ENCODE measurements at regions not wholly inside any gene's neighbourhood (a gene's known extent, or its start where the extent isn't known, plus 50 kb on each side); places are given as distances from the start of the nearest gene placed in this dataset.

DNA sequence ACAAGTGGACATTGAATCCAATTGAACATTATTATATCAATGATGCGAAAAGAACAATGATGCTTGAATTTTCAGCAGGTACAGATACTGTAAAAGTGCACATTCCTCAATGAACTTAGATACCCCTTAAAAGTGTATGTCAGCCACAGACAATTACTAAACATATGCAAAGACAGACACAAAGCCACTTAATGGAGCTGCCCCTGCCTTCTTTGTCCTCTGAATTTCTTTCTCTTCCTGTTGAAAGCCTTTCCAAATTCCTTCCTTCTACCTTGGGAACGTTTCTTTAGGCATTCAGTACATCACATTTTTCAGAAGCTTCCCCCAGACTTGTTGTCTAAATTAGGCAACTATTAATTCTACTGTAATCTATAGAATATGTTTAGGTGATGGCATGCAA, 706.8 kb upstream of the MBL2 start:
- H3K27me3 ChIP-seq = no peaks in the 10 kb centered on the region
- H3K36me3 ChIP-seq = no peaks in the 10 kb centered on the region
- no peak overlapping the region for H3K27ac ChIP-seq
- no peaks in the 10 kb centered on the region for H3K9me3 ChIP-seq
- no peaks in the 10 kb centered on the region for H3K4me1 ChIP-seq (ENCODE audit: insufficient read depth)
- 54 to 60% (median 60%) methylated on average over 2 of the region's 2 CpGs for WGBS, 3 donors
- H3K4me3 ChIP-seq = no peak overlapping the region
- TF ChIP-seq, protein P1, sequence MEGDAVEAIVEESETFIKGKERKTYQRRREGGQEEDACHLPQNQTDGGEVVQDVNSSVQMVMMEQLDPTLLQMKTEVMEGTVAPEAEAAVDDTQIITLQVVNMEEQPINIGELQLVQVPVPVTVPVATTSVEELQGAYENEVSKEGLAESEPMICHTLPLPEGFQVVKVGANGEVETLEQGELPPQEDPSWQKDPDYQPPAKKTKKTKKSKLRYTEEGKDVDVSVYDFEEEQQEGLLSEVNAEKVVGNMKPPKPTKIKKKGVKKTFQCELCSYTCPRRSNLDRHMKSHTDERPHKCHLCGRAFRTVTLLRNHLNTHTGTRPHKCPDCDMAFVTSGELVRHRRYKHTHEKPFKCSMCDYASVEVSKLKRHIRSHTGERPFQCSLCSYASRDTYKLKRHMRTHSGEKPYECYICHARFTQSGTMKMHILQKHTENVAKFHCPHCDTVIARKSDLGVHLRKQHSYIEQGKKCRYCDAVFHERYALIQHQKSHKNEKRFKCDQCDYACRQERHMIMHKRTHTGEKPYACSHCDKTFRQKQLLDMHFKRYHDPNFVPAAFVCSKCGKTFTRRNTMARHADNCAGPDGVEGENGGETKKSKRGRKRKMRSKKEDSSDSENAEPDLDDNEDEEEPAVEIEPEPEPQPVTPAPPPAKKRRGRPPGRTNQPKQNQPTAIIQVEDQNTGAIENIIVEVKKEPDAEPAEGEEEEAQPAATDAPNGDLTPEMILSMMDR (IDR thresholded peaks at IDR 0.05) = no peak
- TF ChIP-seq EP300 (IDR thresholded peaks at IDR 0.05) = no peak
- no peak for TF ChIP-seq POLR2A (IDR thresholded peaks at IDR 0.05)
- intact Hi-C loops (cut with DNase I) = no loop called here
- no peak for DNase-seq

- TF ChIP-seq, protein P1 (IDR thresholded peaks at IDR 0.05) = no peak
- no peak for TF ChIP-seq EP300 (IDR thresholded peaks at IDR 0.05)
- no peak for TF ChIP-seq POLR2A (IDR thresholded peaks at IDR 0.05)
- no peak overlapping the region for H3K27ac ChIP-seq
- H3K27me3 ChIP-seq = no peaks in the 10 kb centered on the region
- 32 to 67% (median 56%) methylated on average over 1 of the region's 1 CpG for WGBS, 3 donors
- no peak for DNase-seq
- H3K4me3 ChIP-seq = no peak overlapping the region
- H3K36me3 ChIP-seq = no peaks in the 10 kb centered on the region
- no peaks in the 10 kb centered on the region for H3K9me3 ChIP-seq
- intact Hi-C loops (cut with DNase I) = no loop called here
- H3K4me1 ChIP-seq (ENCODE audit: insufficient read depth) = no peaks in the 10 kb centered on the region
These were observed 704.7 kb upstream of the MBL2 start for GRCh38 chr10:53477313-53477675.

GRCh38 chr10:53476650-53477312, 704.2 kb upstream of the MBL2 start:
- H3K27ac ChIP-seq = no peak overlapping the region
- no peak overlapping the region for H3K4me3 ChIP-seq
- no peaks in the 10 kb centered on the region for H3K4me1 ChIP-seq (ENCODE audit: insufficient read depth)
- H3K9me3 ChIP-seq = no peaks in the 10 kb centered on the region
- WGBS, 3 donors = 75 to 80% (median 78%) methylated on average over 3 of the region's 3 CpGs
- no peak for DNase-seq
- no peaks in the 10 kb centered on the region for H3K27me3 ChIP-seq
- TF ChIP-seq EP300 (IDR thresholded peaks at IDR 0.05) (no peak), POLR2A (IDR thresholded peaks at IDR 0.05) (no peak)
- TF ChIP-seq, protein P1 (IDR thresholded peaks at IDR 0.05) = no peak
- intact Hi-C loops (cut with DNase I) = no loop called here
- H3K36me3 ChIP-seq = no peaks in the 10 kb centered on the region

DNA sequence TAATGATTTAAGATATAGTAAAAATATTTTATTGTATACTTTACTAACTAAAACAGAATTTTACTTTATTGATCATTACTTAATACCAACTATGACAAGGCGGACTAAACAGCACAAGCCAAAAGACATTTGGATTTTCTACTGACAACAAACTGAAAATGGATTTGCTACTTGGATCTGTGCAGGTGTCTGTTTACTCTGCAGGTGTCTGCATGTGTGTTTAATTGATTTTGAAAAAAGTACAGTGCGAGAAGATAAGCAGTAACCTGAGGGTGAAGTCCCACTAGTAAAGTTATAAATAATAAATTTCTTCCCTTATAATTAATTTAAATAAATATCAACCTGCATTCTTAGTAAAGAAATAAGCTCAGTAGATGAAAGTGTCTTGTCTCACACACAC, 696.8 kb upstream of the MBL2 start:
- intact Hi-C loops (cut with DNase I) = no loop called here
- DNase-seq = no peak
- no peaks in the 10 kb centered on the region for H3K27me3 ChIP-seq
- no peak overlapping the region for H3K27ac ChIP-seq
- no peaks in the 10 kb centered on the region for H3K36me3 ChIP-seq
- WGBS, 3 donors = 91 to 92% (median 91%) methylated on average over 2 of the region's 2 CpGs
- TF ChIP-seq POLR2A (IDR thresholded peaks at IDR 0.05) = no peak
- TF ChIP-seq, protein P1 (IDR thresholded peaks at IDR 0.05) = no peak
- no peak for TF ChIP-seq EP300 (IDR thresholded peaks at IDR 0.05)
- no peak overlapping the region for H3K4me3 ChIP-seq
- H3K9me3 ChIP-seq = no peaks in the 10 kb centered on the region
- no peaks in the 10 kb centered on the region for H3K4me1 ChIP-seq (ENCODE audit: insufficient read depth)
